ENCODE measurements at regions not wholly inside any gene's neighbourhood (a gene's known extent, or its start where the extent isn't known, plus 50 kb on each side); places are given as distances from the start of the nearest gene placed in this dataset.

DNA sequence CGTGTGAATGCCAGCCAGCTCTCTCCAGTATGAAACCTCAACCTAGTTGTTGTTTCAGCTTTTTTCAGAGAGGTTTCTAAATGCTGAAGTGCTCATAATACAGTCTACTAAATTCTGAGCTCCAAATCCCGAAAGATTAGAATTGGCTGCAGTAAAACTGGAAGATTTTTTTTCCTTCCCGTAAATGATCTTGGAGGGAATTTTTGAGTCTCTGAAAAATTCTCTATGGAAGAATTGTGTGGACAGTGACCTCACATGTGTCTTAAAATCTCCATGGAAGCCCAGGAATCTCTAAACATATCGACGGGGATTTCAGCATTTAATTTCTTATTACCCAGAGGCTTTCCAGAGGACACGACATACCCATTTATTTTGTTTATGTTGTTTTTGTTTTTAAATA, 1499.2 kb downstream of the LRRC4C start:
- H3K4me1 ChIP-seq = no peaks in the 10 kb centered on the region

DNA sequence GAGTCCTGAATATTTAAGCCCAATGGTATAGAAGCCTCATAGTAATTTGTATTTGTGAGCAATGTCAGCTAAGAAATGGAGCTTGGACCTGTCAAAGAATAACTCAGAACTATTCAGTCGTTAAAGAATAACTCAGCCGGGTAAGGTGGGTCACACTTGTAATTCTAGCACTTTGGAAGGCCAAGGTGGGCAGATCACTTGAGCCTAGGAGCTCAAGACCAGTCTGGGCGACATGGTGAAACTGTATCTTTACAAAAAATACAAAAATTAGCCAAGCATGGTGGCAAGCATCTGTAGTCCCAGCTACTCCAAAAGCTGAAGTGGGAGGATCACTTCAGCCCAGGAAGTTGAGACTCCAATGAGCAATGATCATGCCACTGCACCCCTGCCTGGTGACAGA, 1526.5 kb downstream of the LRRC4C start:
- Histone ChIP-seq H3K27me3 (no peaks in the 10 kb centered on the region), H3K9me3 (no peaks in the 10 kb centered on the region), H3K27ac (no peak overlapping the region), H3K4me3 (no peak overlapping the region), H3K4me1 (no peaks in the 10 kb centered on the region), H3K36me3 (no peaks in the 10 kb centered on the region)
- no peak for DNase-seq
- no peak for TF ChIP-seq POLR2A (IDR thresholded peaks at IDR 0.05)
- TF ChIP-seq CTCF (IDR thresholded peaks at IDR 0.05) = no peak

More for the DNA sequence above, 1499.2 kb downstream of the LRRC4C start:
- Histone ChIP-seq H3K27me3 (no peaks in the 10 kb centered on the region), H3K36me3 (no peaks in the 10 kb centered on the region), H3K27ac (no peak overlapping the region), H3K9me3 (no peaks in the 10 kb centered on the region), H3K4me3 (no peak overlapping the region)
- DNase-seq = no peak
- TF ChIP-seq CTCF (IDR thresholded peaks at IDR 0.05) (no peak), POLR2A (IDR thresholded peaks at IDR 0.05) (no peak)

GRCh38 chr11:39917256-39917655, 1542.2 kb downstream of the LRRC4C start:
- H3K27ac ChIP-seq = no peak overlapping the region
- TF ChIP-seq CTCF (IDR thresholded peaks at IDR 0.05) (no peak), POLR2A (IDR thresholded peaks at IDR 0.05) (no peak)
- no peak overlapping the region for H3K4me3 ChIP-seq
- no peak for DNase-seq
- H3K9me3 ChIP-seq = no peaks in the 10 kb centered on the region
- H3K27me3 ChIP-seq = no peaks in the 10 kb centered on the region
- H3K36me3 ChIP-seq = no peaks in the 10 kb centered on the region
- no peaks in the 10 kb centered on the region for H3K4me1 ChIP-seq

DNA sequence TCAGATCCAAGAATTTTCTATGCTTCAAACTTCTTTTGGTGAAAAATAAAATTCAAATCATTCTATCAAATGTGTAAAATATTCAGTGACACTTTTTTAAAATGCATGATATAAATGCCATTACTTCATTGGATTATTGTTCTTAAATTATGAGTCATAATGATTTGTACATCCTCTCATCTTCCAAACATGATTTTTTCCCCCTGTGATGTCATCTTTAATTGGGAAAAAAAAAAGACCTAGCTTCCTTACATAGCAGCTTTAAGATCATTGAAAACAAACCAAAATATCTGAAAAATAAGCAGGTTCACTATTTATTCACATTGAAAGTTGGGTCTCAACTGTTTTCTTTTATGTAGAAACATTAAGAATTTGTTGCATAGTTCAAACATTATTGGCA, 1549.4 kb downstream of the LRRC4C start:
- no peak for TF ChIP-seq POLR2A (IDR thresholded peaks at IDR 0.05)
- no peak for TF ChIP-seq CTCF (IDR thresholded peaks at IDR 0.05)
- Histone ChIP-seq H3K4me3 (no peak overlapping the region), H3K27me3 (no peaks in the 10 kb centered on the region), H3K9me3 (no peaks in the 10 kb centered on the region), H3K4me1 (no peaks in the 10 kb centered on the region), H3K36me3 (no peaks in the 10 kb centered on the region), H3K27ac (no peak overlapping the region)
- no peak for DNase-seq

DNA sequence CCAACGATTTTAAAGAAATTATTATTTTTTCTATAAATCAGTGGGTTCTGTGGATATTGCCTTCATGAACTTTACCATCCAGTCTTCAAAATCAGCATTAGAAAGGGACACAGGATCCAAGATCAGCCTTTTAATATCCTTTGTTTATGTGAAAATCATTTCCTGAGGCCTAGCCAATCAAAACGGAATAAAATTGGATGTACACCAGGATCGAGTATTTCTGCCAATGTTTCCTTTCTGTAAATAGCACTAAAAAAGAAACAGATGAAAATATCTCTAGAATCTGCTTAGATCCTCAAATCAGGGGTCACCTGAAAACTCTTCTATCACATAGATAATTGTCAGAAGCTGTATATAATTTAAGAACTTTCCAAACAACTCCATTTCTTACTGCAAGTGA, 1598.5 kb downstream of the LRRC4C start:
- H3K4me3 ChIP-seq = no peak overlapping the region
- H3K27ac ChIP-seq = no peak overlapping the region
- H3K9me3 ChIP-seq = no peaks in the 10 kb centered on the region
- no peaks in the 10 kb centered on the region for H3K27me3 ChIP-seq
- no peaks in the 10 kb centered on the region for H3K36me3 ChIP-seq
- TF ChIP-seq CTCF (IDR thresholded peaks at IDR 0.05) (no peak), POLR2A (IDR thresholded peaks at IDR 0.05) (no peak)
- no peaks in the 10 kb centered on the region for H3K4me1 ChIP-seq
- no peak for DNase-seq

GRCh38 chr11:39817241-39817640, 1642.2 kb downstream of the LRRC4C start:
- DNase-seq = no peak
- no peak for TF ChIP-seq CTCF (IDR thresholded peaks at IDR 0.05)
- no peak for TF ChIP-seq POLR2A (IDR thresholded peaks at IDR 0.05)
- no peaks in the 10 kb centered on the region for H3K4me1 ChIP-seq

More at GRCh38 chr11:39817241-39817640, 1642.2 kb downstream of the LRRC4C start:
- no peak overlapping the region for H3K4me3 ChIP-seq
- no peaks in the 10 kb centered on the region for H3K36me3 ChIP-seq
- peaks cover 0 to 9% (median 0%) of the 10 kb centered on the region in 4 donors for H3K9me3 ChIP-seq
- no peaks in the 10 kb centered on the region for H3K27me3 ChIP-seq
- H3K27ac ChIP-seq = no peak overlapping the region
